HCT116 (cell line): ENCODE measurements at regions not wholly inside any gene's neighbourhood (a gene's known extent, or its start where the extent isn't known, plus 50 kb on each side); places are given as distances from the start of the nearest gene placed in this dataset.

Experiments used
- ATAC-seq: fragments of 200-7000 bp; cut with Tn5 transposase; 2 replicates; pipeline ENCODE4 v1.9.1; 2020; ENCODE audit warnings: mild to moderate bottlenecking, moderate library complexity
- BruUV-seq: library from RNA; stranded (reverse); fragments of 400-500 nt; replicated peaks from 2 replicates; lab custom pipeline; 2021; lab: Mats Ljungman, UMichigan
- CTCF ChIA-PET: fragments of 300-600 bp; sonication (Branson Sonifier 250); formaldehyde crosslinking; loops from one replicate; lab custom pipeline; 2021; ENCODE audit warnings: antibody characterized with exemption; lab: Charles Lee
- POLR2A ChIA-PET: fragments of 300-600, 350-600 bp; sonication (Branson Sonifier 250); formaldehyde crosslinking; loops from one replicate; lab custom pipeline; 2021; ENCODE audit warnings: antibody characterized with exemption; lab: Charles Lee
- RAD21 ChIA-PET, 2 experiments: fragments of 300-600 bp; sonication (Branson Sonifier 250); formaldehyde crosslinking; loops; one replicate each; lab custom pipeline; 2023; ENCODE audit warnings: low total read pairs in 2 of 2; ENCODE audit not compliant: uncharacterized antibody in 2 of 2, unreplicated experiment in 2 of 2, low non-redundant PET in 1 of 2; lab: Charles Lee
- DNase-seq: peaks from one replicate; pipeline ENCODE4 v3.0.0-alpha.2; 2010; ENCODE audit warnings: low read depth, low spot score
- H2AFZ ChIP-seq: fragments of 200-600 bp; shearing (Covaris generic), sonication (generic); 2 replicates; pipeline ENCODE4 v1.6.1; 2017; ENCODE audit warnings: low read depth, mixed run types, mixed read lengths, antibody characterized with exemption, low read length; ENCODE audit not compliant: poor library complexity, severe bottlenecking
- H3K27ac ChIP-seq: 2 replicates; pipeline ENCODE4 v1.5.1; 2012; ENCODE audit warnings: low read depth, low read length
- H3K27me3 ChIP-seq: fragments of 200-600 bp; sonication (generic); 2 replicates; pipeline ENCODE4 v1.6.1; 2016; ENCODE audit warnings: mixed run types, low read length, mixed read lengths; ENCODE audit not compliant: insufficient read depth
- H3K36me3 ChIP-seq, 2 experiments: fragments of 200-500 bp in 1 of 2; fragments of 200-600 bp in 1 of 2; sonication (Bioruptor generic) in 1 of 2; sonication (generic) in 1 of 2; 2 replicates each; pipeline versions ENCODE4 v1.5.1 to v1.6.1; 2014 to 2016; ENCODE audit warnings: low read length in 2 of 2, inconsistent platforms in 1 of 2, mixed read lengths in 1 of 2, mixed run types in 1 of 2; ENCODE audit not compliant: insufficient read depth in 2 of 2, control insufficient read depth in 1 of 2
- H3K4me1 ChIP-seq, 2 experiments: fragments of 200-600 bp in 1 of 2; sonication (generic) in 1 of 2; 2 replicates each; pipeline versions ENCODE4 v1.5.1 to v1.6.1; 2012 to 2017; ENCODE audit warnings: low read length in 2 of 2, inconsistent platforms in 1 of 2, mild to moderate bottlenecking in 1 of 2, mixed read lengths in 1 of 2, mixed run types in 1 of 2, moderate library complexity in 1 of 2; ENCODE audit not compliant: insufficient read depth in 2 of 2, control insufficient read depth in 1 of 2
- H3K4me2 ChIP-seq: fragments of 200-600 bp; sonication (generic); 2 replicates; pipeline ENCODE4 v1.6.1; 2017; ENCODE audit warnings: mixed run types, low read length, mixed read lengths
- H3K4me3 ChIP-seq, 2 experiments: fragments of 200-600 bp in 1 of 2; sonication (generic) in 1 of 2; replicated peaks in 1 of 2; 2 replicates each; pipeline ENCODE4 v1.5.1; 2011 to 2016; ENCODE audit warnings: low read length in 2 of 2, control low read depth in 1 of 2, low read depth in 1 of 2, mild to moderate bottlenecking in 1 of 2, mixed read lengths in 1 of 2, mixed run types in 1 of 2
- H3K79me2 ChIP-seq: fragments of 200-600 bp; sonication (generic); 2 replicates; pipeline ENCODE4 v1.6.1; 2017; ENCODE audit warnings: mild to moderate bottlenecking, mixed run types, low read length, moderate library complexity, mixed read lengths; ENCODE audit not compliant: insufficient read depth
- H3K9ac ChIP-seq: fragments of 200-600 bp; sonication (generic); 2 replicates; pipeline ENCODE4 v1.6.1; 2016; ENCODE audit warnings: low read length, mixed read lengths
- H3K9me2 ChIP-seq: fragments of 200-600 bp; sonication (generic), shearing (Covaris generic); 2 replicates; pipeline ENCODE4 v1.6.1; 2017; ENCODE audit warnings: mixed run types, mild to moderate bottlenecking, moderate library complexity; ENCODE audit not compliant: insufficient read depth
- H3K9me3 ChIP-seq, 2 experiments: fragments of 200-500 bp in 1 of 2; fragments of 200-600 bp in 1 of 2; sonication (Bioruptor generic) in 1 of 2; sonication (generic) in 1 of 2; 2 replicates each; pipeline ENCODE4 v1.6.1; 2014 to 2017; ENCODE audit warnings: low read length in 2 of 2, mixed read lengths in 2 of 2, inconsistent platforms in 1 of 2, low read depth in 1 of 2, mild to moderate bottlenecking in 1 of 2, mixed run types in 1 of 2, moderate library complexity in 1 of 2; ENCODE audit not compliant: control insufficient read depth in 1 of 2, insufficient read depth in 1 of 2
- H4K20me1 ChIP-seq: fragments of 200-600 bp; sonication (generic), shearing (Covaris generic); 2 replicates; pipeline ENCODE4 v1.6.1; 2017; ENCODE audit warnings: mixed run types, mild to moderate bottlenecking, moderate library complexity; ENCODE audit not compliant: insufficient read depth
- CEBPB ChIP-seq: IDR thresholded peaks from 2 replicates; pipeline ENCODE4 v1.6.1; 2012; ENCODE audit warnings: low read depth
- CTCF ChIP-seq, 3 experiments: fragments of 200-600 bp in 1 of 3; sonication (generic) in 1 of 3; IDR thresholded peaks in 2 of 3; conservative IDR thresholded peaks in 1 of 3; 2 replicates each; pipeline ENCODE4 v1.5.1; 2012 to 2017; ENCODE audit warnings: low read depth in 2 of 3, low read length in 2 of 3, antibody characterized with exemption in 1 of 3, borderline replicate concordance in 1 of 3, control low read depth in 1 of 3, mild to moderate bottlenecking in 1 of 3, mixed read lengths in 1 of 3, mixed run types in 1 of 3, moderate library complexity in 1 of 3; ENCODE audit not compliant: insufficient read depth in 1 of 3
- EGR1 ChIP-seq: IDR thresholded peaks from 2 replicates; pipeline ENCODE4 v1.6.1; 2012; ENCODE audit warnings: low read depth
- EZH2 ChIP-seq: fragments of 200-600 bp; sonication (generic); IDR thresholded peaks from 2 replicates; pipeline ENCODE4 v1.6.1; 2017; ENCODE audit warnings: antibody characterized with exemption, mixed run types
- POLR2A ChIP-seq: IDR thresholded peaks from 2 replicates; pipeline ENCODE4 v1.7.0; 2011; ENCODE audit warnings: borderline replicate concordance; ENCODE audit not compliant: insufficient read depth, insufficient read length; ENCODE audit errors: extremely low read depth
- POLR2AphosphoS5 ChIP-seq: IDR thresholded peaks from 2 replicates; pipeline ENCODE4 v1.6.1; 2011; ENCODE audit warnings: mild to moderate bottlenecking, low read depth, low read length, moderate library complexity
- SRF ChIP-seq: IDR thresholded peaks from 2 replicates; pipeline ENCODE4 v1.6.1; 2012; ENCODE audit warnings: low read depth
- ZFX ChIP-seq: fragments of 450-650 bp; IDR thresholded peaks from 2 replicates; pipeline ENCODE4 v1.6.1; 2017
- intact Hi-C: fragments of 100-400 bp; cut with micrococcal nuclease; formaldehyde crosslinking; loops from 2 replicates; pipeline ENCODE4 v1.10.0; 2022
- TF ChIP-seq, protein P1 (sequence below): IDR thresholded peaks from 2 replicates; pipeline ENCODE4 v1.6.1; 2012
- TF ChIP-seq, protein P2 (sequence below): IDR thresholded peaks from 2 replicates; pipeline ENCODE4 v1.6.1; 2011; ENCODE audit warnings: mild to moderate bottlenecking, low read length, moderate library complexity; ENCODE audit not compliant: insufficient replicate concordance; ENCODE audit errors: extremely low read depth

DNA sequence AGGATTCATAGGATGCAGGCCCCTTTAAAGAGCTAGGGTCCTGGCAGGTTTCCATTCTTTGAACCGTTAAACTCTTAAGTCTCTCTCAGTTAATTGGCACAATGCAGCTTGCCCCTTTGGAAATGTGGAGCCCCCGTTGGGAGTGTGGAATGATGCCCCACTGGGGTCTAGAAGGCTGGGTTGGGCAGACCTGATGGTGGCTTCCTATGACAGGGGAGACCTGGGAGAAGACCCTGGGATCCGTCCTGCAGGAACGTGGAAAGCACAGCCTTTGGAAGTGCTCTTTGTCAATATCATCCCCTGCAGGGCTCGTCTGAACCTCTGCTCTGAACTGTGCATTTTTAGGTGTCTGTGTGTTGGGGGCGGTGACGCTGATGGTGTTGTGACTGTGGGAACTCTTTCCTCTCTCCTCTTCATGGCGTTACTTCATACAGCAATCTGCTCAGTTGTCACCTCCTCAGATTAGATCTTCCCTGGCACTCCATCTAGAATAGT, 190.6 kb downstream of the MYCN start:
- BruUV-seq = no TSS peak
- H3K9ac ChIP-seq = no peak overlapping the region
- no peak overlapping the region for H2AFZ ChIP-seq
- no peak for ATAC-seq
- H3K4me2 ChIP-seq = no peak overlapping the region
- intact Hi-C loops = no loop called here
- DNase-seq = no peak
- ChIA-PET POLR2A (no interaction called here), RAD21 (no interaction called here), CTCF (no interaction called here)
- no peaks in the 10 kb centered on the region for H3K36me3 ChIP-seq
- no peaks in the 10 kb centered on the region for H4K20me1 ChIP-seq
- no peaks in the 10 kb centered on the region for H3K9me2 ChIP-seq
- no peaks in the 10 kb centered on the region for H3K27me3 ChIP-seq
- TF ChIP-seq EZH2 (no peak), POLR2A (no peak), CTCF (IDR thresholded peaks at IDR 0.05 in 2 of 3, conservative IDR thresholded peaks at IDR 0.05 in 1 of 3; ENCODE audit: borderline replicate concordance in 1 of 3, insufficient read depth in 1 of 3, low read depth in 2 of 3, low read length in 2 of 3) (no peak), SRF (no peak), POLR2AphosphoS5 (no peak), CEBPB (no peak), ZFX (no peak), EGR1 (no peak)
- TF ChIP-seq, protein P1, sequence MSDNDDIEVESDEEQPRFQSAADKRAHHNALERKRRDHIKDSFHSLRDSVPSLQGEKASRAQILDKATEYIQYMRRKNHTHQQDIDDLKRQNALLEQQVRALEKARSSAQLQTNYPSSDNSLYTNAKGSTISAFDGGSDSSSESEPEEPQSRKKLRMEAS = no peak
- TF ChIP-seq, protein P2, sequence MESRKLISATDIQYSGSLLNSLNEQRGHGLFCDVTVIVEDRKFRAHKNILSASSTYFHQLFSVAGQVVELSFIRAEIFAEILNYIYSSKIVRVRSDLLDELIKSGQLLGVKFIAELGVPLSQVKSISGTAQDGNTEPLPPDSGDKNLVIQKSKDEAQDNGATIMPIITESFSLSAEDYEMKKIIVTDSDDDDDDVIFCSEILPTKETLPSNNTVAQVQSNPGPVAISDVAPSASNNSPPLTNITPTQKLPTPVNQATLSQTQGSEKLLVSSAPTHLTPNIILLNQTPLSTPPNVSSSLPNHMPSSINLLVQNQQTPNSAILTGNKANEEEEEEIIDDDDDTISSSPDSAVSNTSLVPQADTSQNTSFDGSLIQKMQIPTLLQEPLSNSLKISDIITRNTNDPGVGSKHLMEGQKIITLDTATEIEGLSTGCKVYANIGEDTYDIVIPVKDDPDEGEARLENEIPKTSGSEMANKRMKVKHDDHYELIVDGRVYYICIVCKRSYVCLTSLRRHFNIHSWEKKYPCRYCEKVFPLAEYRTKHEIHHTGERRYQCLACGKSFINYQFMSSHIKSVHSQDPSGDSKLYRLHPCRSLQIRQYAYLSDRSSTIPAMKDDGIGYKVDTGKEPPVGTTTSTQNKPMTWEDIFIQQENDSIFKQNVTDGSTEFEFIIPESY = no peak
- H3K27ac ChIP-seq = no peak overlapping the region
- H3K4me1 ChIP-seq = no peaks in the 10 kb centered on the region
- H3K9me3 ChIP-seq = no peaks in the 10 kb centered on the region
- H3K79me2 ChIP-seq = no peaks in the 10 kb centered on the region
- no peak overlapping the region for H3K4me3 ChIP-seq
